OCI-LY1 (cell line): ENCODE measurements at regions not wholly inside any gene's neighbourhood (a gene's known extent, or its start where the extent isn't known, plus 50 kb on each side); places are given as distances from the start of the nearest gene placed in this dataset.

Experiments used
- CTCF ChIP-seq: fragments of 200-600 bp; sonication (generic), shearing (Covaris generic); IDR thresholded peaks from 2 replicates; pipeline ENCODE4 v1.5.1; 2017; ENCODE audit warnings: mild to moderate bottlenecking, antibody characterized with exemption, low read length, moderate library complexity, mixed read lengths
- EZH2 ChIP-seq: fragments of 200-600 bp; sonication (generic), shearing (Covaris generic); IDR thresholded peaks from 2 replicates; pipeline ENCODE4 v1.8.0; 2017; ENCODE audit warnings: borderline replicate concordance, mixed run types, mild to moderate bottlenecking, antibody characterized with exemption, low read length, moderate library complexity, mixed read lengths

- TF ChIP-seq CTCF (no peak), EZH2 (no peak)
Measured at GRCh38 chr14:76654573-76655108, 106.6 kb upstream of the VASH1 start.
